SJSA1 (cell line): ENCODE measurements at regions not wholly inside any gene's neighbourhood (a gene's known extent, or its start where the extent isn't known, plus 50 kb on each side); places are given as distances from the start of the nearest gene placed in this dataset.

Experiments used
- DNase-seq, 2 experiments: peaks; one replicate each; pipeline ENCODE4 v3.0.0-alpha.2; 2015 to 2020; ENCODE audit warnings: low spot score in 2 of 2, low read depth in 1 of 2
- H3K27ac ChIP-seq: fragments of 250-450 bp; sonication (Bioruptor Pico); 2 replicates; pipeline ENCODE4 v1.5.1; 2020; ENCODE audit warnings: mild to moderate bottlenecking, moderate library complexity
- H3K27me3 ChIP-seq: fragments of 250-450 bp; sonication (Bioruptor Pico); replicated peaks from 2 replicates; pipeline ENCODE4 v1.5.1; 2020; ENCODE audit warnings: mild to moderate bottlenecking, moderate library complexity
- H3K36me3 ChIP-seq: fragments of 250-450 bp; sonication (Bioruptor Pico); 2 replicates; pipeline ENCODE4 v1.5.1; 2020; ENCODE audit warnings: mild to moderate bottlenecking
- H3K4me1 ChIP-seq: fragments of 250-450 bp; sonication (Bioruptor Pico); replicated peaks from 2 replicates; pipeline ENCODE4 v1.6.1; 2021; ENCODE audit warnings: mild to moderate bottlenecking
- H3K4me3 ChIP-seq: fragments of 250-450 bp; sonication (Bioruptor Pico); 2 replicates; pipeline ENCODE4 v1.5.1; 2020; ENCODE audit warnings: mild to moderate bottlenecking
- H3K9me3 ChIP-seq: fragments of 250-450 bp; sonication (Bioruptor Pico); replicated peaks from 2 replicates; pipeline ENCODE4 v1.5.1; 2020; ENCODE audit warnings: mild to moderate bottlenecking

DNA sequence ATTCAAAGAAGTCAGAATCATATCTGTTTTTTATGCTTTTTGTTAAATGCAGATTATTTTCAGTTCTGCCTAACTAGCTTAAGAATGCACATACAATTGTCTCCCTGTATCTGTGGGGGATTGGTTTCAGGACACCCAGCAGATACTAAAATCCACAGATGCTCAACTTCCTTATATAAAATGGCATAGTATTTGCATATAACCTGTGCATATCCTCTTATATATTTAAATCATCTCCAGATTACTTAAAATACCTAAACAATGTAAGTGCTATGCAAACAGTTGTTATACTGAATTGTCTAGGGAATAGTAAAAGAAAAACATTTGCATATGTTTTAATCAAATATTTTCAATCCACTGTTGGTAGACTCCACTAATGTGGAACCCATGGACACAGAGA lies 279.4 kb downstream of the TMA16 start:
- Histone ChIP-seq H3K4me3 (no peak overlapping the region), H3K4me1 (no peaks in the 10 kb centered on the region), H3K9me3 (no peaks in the 10 kb centered on the region), H3K27ac (no peak overlapping the region), H3K36me3 (no peaks in the 10 kb centered on the region), H3K27me3 (no peaks in the 10 kb centered on the region)
- no peak for DNase-seq

DNA sequence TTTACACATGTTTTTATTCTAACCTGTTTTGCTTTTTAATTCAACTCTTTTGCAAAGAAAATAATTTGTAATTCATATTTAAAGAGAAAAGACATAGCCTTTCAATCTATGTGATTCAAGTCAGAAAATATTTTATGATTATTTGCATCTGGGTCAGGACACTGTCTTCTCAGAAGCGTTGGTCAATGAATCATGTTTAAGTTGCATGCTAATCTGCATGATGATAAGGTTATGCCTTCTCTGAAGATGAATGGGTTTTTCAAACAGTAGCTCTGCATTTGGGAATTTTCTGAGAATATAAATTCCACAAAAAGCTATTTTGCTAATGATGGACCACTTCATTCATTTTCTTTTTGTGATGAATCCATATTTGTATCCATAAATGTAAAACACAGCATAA lies 282.5 kb downstream of the TMA16 start:
- Histone ChIP-seq H3K27me3 (no peaks in the 10 kb centered on the region), H3K4me1 (no peaks in the 10 kb centered on the region), H3K36me3 (no peaks in the 10 kb centered on the region), H3K4me3 (no peak overlapping the region), H3K9me3 (no peaks in the 10 kb centered on the region), H3K27ac (no peak overlapping the region)
- no peak for DNase-seq

DNA sequence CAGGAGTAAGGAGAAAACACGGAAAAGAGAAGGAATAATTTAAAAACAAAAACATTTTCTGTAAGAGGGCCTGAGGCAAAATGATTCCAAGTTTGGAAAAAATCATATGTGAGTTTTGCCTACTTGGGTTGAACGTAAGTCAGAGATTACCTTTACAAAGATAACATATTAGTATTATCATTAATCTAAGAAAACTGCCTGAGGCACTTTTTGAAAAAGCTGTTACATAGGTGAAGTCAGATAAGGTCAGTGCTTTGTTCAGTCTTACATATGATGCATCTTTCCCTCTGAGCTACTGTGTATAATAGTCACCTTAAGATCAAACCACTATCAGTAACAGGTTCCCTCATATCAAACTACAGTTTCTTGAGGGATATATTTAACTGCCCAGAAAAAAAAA lies 287.2 kb downstream of the TMA16 start:
- no peak for DNase-seq
- H3K27ac ChIP-seq: no peak overlapping the region
- H3K9me3 ChIP-seq: no peaks in the 10 kb centered on the region
- no peak overlapping the region for H3K4me3 ChIP-seq
- no peaks in the 10 kb centered on the region for H3K4me1 ChIP-seq
- H3K27me3 ChIP-seq: no peaks in the 10 kb centered on the region
- H3K36me3 ChIP-seq: no peaks in the 10 kb centered on the region

DNA sequence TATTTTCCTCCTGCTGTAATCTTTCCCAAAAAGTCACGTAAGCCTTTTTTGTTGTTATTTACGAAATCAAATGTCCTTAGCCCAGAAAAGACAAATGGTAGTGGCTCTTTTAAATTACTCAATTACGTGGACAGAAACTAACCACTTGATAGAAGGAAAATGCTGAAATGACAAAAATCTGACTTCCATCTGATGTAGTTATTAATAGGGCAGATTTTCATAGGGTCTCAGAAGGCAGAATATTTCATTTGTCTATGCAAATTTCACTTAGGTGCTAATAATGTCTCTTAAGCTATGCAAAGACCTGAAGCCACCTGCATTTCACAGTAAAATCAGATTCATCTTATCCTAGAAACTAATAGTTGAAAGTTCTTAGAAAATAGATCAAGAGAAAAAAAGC lies 295.7 kb downstream of the TMA16 start:
- no peak for DNase-seq
- H3K4me1 ChIP-seq: no peaks in the 10 kb centered on the region
- H3K9me3 ChIP-seq: no peaks in the 10 kb centered on the region
- H3K4me3 ChIP-seq: no peak overlapping the region
- no peaks in the 10 kb centered on the region for H3K27me3 ChIP-seq
- no peak overlapping the region for H3K27ac ChIP-seq
- H3K36me3 ChIP-seq: no peaks in the 10 kb centered on the region

DNA sequence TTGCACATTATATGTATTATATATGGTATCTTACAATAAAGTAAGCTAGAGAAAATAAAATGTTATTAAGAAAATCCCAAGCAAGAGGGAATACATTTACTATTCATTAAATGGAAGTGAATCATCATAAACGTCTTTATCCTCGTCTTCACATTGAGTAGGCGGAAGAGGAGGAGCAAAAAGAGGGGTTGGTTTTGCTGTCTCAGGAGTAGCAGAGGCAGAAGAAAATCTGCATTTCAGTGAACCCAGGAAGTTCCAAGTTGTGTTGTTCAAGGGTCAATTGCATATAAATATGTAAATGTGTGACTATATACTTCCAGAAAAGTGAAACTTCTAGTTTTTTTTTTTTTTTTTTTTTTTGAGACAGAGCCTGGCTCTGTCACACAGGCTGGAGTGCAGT lies 301.4 kb downstream of the TMA16 start:
- H3K27me3 ChIP-seq: no peaks in the 10 kb centered on the region
- no peaks in the 10 kb centered on the region for H3K4me1 ChIP-seq
- H3K36me3 ChIP-seq: no peaks in the 10 kb centered on the region
- DNase-seq: no peak
- H3K27ac ChIP-seq: no peak overlapping the region
- no peak overlapping the region for H3K4me3 ChIP-seq
- no peaks in the 10 kb centered on the region for H3K9me3 ChIP-seq

DNA sequence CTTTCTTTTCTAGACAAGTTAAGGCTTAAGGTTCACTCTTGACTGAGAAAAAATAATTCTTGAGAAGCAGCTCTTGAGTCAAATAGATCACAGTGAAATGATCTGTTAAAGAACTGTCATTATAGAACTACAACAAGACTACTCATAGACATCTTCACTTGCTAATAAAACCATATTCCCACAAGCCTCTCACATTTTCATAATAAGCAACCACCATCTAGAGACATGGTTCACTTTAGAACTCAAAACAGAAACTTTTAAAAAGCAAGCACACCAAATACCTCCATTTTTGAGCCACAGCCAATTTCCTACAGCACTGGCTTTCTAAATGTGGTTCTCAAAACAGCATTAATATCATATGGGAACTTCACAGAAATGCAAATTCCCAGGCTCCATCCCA lies 309.5 kb downstream of the TMA16 start:
- H3K27me3 ChIP-seq: no peaks in the 10 kb centered on the region
- H3K4me3 ChIP-seq: no peak overlapping the region
- no peaks in the 10 kb centered on the region for H3K9me3 ChIP-seq
- no peaks in the 10 kb centered on the region for H3K36me3 ChIP-seq
- no peak overlapping the region for H3K27ac ChIP-seq
- no peaks in the 10 kb centered on the region for H3K4me1 ChIP-seq
- DNase-seq: no peak

DNA sequence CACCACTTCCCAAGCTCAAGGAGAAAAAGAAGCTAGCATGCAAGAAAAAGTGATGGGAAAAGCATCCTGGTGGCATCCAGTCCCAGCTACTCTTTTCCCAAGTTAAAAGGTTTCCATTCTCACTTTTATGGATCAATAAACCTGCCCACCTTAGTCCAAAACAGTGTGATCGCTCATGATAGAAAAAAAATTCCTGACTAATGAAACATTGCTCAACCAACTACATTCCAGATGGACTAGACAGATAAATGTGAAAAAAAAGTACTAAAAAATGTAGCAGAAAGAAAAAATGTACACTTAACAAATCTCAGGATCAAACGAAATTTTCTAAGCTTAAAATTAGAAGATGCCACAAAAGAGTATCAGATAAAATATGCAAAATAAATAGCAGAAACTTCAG lies 312.2 kb downstream of the TMA16 start:
- H3K27me3 ChIP-seq: no peaks in the 10 kb centered on the region
- H3K4me1 ChIP-seq: no peaks in the 10 kb centered on the region
- no peak for DNase-seq
- no peaks in the 10 kb centered on the region for H3K9me3 ChIP-seq
- H3K27ac ChIP-seq: no peak overlapping the region
- H3K4me3 ChIP-seq: no peak overlapping the region
- H3K36me3 ChIP-seq: no peaks in the 10 kb centered on the region

DNA sequence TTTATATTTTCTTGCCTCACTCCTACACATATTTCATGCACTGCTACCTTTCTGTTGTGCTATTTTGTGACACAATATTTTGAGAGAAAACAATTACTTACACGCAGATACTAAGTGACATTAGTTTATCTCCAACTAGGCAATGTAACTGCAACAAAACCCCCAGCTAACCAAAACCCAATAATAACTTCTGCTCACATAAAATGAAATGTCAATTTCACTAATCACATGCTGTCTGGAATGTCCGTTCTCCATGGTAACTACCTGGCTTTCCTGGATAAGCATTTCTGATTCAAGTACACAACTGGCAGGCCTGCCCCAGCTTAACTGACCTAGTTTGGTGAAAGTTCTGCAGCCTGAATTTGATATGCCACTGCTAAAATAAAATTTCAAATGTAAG lies 313.5 kb downstream of the TMA16 start:
- H3K4me3 ChIP-seq: no peak overlapping the region
- no peaks in the 10 kb centered on the region for H3K9me3 ChIP-seq
- H3K27me3 ChIP-seq: no peaks in the 10 kb centered on the region
- no peak for DNase-seq
- no peak overlapping the region for H3K27ac ChIP-seq
- H3K36me3 ChIP-seq: no peaks in the 10 kb centered on the region
- H3K4me1 ChIP-seq: no peaks in the 10 kb centered on the region

DNA sequence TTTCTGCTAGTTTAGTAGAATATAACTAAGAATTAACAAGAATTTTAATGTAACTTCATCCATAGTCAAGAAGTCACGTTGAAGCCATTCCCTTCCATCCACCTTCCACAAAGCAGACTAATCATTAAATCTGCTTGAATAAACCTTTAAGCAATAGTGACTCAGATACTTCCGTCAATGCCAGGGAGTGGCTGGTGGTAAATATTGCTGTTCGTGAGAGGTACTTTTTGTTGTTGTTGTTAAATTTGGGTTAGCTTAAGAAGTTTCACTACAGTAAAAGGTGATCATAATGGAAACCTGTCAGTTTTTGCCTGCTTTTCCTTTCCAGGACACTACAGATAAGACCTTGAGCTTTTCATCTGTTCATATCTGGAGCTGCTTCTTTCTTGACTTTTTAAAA lies 316.3 kb downstream of the TMA16 start:
- no peak overlapping the region for H3K4me3 ChIP-seq
- H3K27me3 ChIP-seq: no peaks in the 10 kb centered on the region
- no peaks in the 10 kb centered on the region for H3K4me1 ChIP-seq
- no peaks in the 10 kb centered on the region for H3K9me3 ChIP-seq
- H3K36me3 ChIP-seq: no peaks in the 10 kb centered on the region
- H3K27ac ChIP-seq: no peak overlapping the region
- DNase-seq: no peak

DNA sequence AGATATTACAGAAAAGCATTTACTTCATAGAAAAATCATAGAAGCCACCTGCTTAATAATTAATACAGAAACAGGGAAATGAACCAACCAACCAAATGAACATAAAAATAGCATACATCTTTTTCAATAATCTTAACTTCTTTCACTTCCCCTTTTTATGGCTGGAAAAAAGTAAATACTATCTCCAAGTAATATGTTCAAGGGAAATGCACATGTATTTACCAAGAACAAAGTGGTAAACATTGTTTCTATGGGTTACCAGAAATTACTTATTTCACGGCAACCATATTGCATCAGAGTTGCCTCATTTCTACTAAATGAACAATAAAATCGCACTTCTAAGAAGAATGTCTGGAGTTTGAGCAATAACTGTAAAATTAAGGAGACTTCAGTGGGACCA lies 321.3 kb downstream of the TMA16 start:
- Histone ChIP-seq H3K9me3 (no peaks in the 10 kb centered on the region), H3K4me3 (no peak overlapping the region), H3K36me3 (no peaks in the 10 kb centered on the region), H3K4me1 (no peaks in the 10 kb centered on the region), H3K27ac (no peak overlapping the region), H3K27me3 (no peaks in the 10 kb centered on the region)
- no peak for DNase-seq

DNA sequence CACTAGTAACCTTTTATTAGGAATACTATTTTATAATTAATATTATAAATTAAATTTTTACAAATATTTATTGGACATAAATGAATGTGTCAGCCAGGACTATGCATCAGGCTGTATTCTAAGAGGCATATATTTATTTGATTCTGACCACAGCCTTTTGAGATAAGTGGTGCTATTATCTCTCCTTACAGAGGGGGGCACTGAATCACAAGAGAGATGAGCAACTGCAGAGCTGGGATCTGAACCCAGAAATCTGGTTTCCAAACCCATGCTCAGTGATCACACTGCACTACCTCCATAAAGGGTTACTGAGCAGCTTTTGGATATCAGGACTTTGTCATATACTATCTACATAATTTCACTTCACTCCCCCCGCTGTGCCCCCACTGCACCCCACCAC lies 322.0 kb downstream of the TMA16 start:
- H3K4me3 ChIP-seq: no peak overlapping the region
- H3K27ac ChIP-seq: no peak overlapping the region
- no peak for DNase-seq
- no peaks in the 10 kb centered on the region for H3K27me3 ChIP-seq
- no peaks in the 10 kb centered on the region for H3K4me1 ChIP-seq
- no peaks in the 10 kb centered on the region for H3K9me3 ChIP-seq
- no peaks in the 10 kb centered on the region for H3K36me3 ChIP-seq

DNA sequence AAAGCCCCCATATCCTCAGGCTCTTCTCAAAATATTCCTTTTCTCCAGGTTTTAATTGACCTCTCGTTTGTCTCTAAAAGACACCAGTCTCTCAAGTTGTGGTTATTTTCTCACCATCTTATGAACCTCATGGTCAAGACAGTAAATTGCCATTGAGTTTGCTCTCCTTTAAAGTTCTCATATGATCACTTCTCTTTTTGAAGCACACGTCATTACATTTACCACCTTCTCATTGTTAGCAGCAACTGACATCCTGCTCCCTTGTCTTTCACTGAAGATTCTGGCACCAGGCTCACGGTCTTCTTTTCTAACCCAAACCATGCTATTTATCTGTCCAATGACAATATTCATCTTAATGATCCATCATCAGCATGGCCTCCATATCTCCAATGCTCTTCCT lies 324.2 kb downstream of the TMA16 start:
- no peak overlapping the region for H3K27ac ChIP-seq
- no peaks in the 10 kb centered on the region for H3K4me1 ChIP-seq
- no peaks in the 10 kb centered on the region for H3K36me3 ChIP-seq
- DNase-seq: no peak
- no peak overlapping the region for H3K4me3 ChIP-seq
- no peaks in the 10 kb centered on the region for H3K27me3 ChIP-seq
- H3K9me3 ChIP-seq: no peaks in the 10 kb centered on the region

DNA sequence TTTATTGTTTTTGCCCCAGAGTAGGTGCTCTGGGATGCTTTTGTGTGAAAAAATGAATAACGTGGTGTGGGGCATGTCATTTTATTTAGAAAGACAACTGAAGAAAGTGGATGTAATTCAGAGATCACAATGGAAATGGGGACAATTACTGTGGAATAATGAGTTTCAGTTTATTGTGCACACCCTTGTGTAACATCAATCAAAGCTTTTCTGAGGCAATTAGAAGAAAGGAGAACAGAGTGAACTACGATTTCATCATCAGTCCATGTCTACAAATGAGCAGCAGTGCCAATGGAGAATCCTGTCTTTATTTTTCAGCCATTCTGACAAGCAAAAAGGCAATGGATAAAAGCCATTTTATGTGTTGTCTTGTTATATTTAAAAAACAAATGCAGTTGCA lies 339.2 kb downstream of the TMA16 start:
- no peak for DNase-seq
- Histone ChIP-seq H3K4me3 (no peak overlapping the region), H3K4me1 (no peaks in the 10 kb centered on the region), H3K27ac (no peak overlapping the region), H3K9me3 (no peaks in the 10 kb centered on the region), H3K27me3 (no peaks in the 10 kb centered on the region), H3K36me3 (no peaks in the 10 kb centered on the region)

DNA sequence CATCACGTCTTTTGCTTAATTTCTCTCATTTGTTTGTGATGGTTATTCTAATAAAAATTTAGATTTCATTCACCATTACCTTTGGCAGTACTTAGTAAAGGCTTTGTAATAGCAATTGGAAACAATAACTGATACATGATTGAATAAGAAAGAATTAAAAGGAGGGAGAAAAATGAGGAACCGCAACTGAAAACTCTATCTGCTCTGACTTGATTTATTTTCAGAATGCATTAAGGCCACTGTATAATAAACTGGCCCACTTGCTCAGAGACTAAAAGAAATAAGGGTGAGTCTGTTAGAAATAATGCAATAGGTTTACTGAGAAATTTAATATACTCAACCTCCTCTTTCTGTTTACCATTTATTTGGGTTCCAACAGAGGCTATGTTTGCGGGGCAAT lies 351.5 kb downstream of the TMA16 start:
- Histone ChIP-seq H3K36me3 (no peaks in the 10 kb centered on the region), H3K4me1 (no peaks in the 10 kb centered on the region), H3K27me3 (no peaks in the 10 kb centered on the region), H3K27ac (no peak overlapping the region), H3K4me3 (no peak overlapping the region), H3K9me3 (no peaks in the 10 kb centered on the region)
- no peak for DNase-seq

DNA sequence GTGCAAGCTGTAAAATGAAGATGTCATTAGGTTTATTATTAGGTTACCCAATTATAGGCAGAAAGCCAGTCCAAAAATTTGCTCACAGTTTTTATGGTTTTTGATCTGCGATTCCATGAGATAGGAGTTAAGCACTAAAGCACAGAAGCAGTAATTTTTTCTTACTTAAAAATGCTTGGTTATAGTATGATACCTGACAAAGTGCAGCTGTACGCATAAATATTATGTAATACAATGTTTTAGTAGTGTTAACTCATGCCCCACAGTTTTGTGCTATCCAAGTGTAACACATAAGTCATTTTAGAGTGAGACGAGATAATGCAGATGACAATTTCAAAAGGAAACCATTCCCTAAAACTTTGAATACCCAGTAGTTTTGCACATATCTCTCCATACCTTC lies 357.8 kb downstream of the TMA16 start:
- Histone ChIP-seq H3K27ac (no peak overlapping the region), H3K9me3 (no peaks in the 10 kb centered on the region), H3K4me1 (no peaks in the 10 kb centered on the region), H3K27me3 (no peaks in the 10 kb centered on the region), H3K36me3 (no peaks in the 10 kb centered on the region), H3K4me3 (no peak overlapping the region)
- DNase-seq: no peak

DNA sequence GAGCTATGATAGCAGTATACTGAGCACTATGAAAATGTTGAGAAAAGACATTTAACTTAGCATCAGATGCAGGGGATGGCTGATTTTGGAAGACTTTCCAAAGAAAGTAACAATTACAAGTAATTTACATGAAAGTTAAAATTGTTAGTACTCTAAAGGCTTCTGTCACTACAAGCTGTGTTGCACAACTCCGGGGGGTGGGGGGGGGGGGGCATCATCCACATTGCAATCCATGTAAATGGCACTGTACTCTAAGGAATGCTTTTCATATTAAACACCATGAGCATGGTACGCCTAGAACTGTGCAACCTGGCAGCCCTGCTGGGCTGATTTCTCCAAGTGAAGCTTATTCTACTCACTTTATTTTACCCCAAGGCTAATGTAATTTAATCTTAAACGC lies 363.4 kb downstream of the TMA16 start:
- H3K36me3 ChIP-seq: no peaks in the 10 kb centered on the region
- no peaks in the 10 kb centered on the region for H3K27me3 ChIP-seq
- DNase-seq: no peak
- H3K9me3 ChIP-seq: no peaks in the 10 kb centered on the region
- no peak overlapping the region for H3K4me3 ChIP-seq
- H3K27ac ChIP-seq: no peak overlapping the region
- H3K4me1 ChIP-seq: no peaks in the 10 kb centered on the region
